Sigmoid colon (tissue), 4 donors: ENCODE measurements at regions not wholly inside any gene's neighbourhood (a gene's known extent, or its start where the extent isn't known, plus 50 kb on each side); places are given as distances from the start of the nearest gene placed in this dataset.

ENCODE experiments used
- POLR2A ChIP-seq, 2 donors: fragments of 450-650 bp; IDR thresholded peaks; one replicate each; pipeline ENCODE4 v1.6.1; 2016; ENCODE audit warnings: antibody characterized with exemption in 2 of 2, mild to moderate bottlenecking in 2 of 2, moderate library complexity in 2 of 2
- POLR2AphosphoS5 ChIP-seq, 4 donors: sonication (generic); formaldehyde crosslinking; IDR thresholded peaks; one replicate each; pipeline ENCODE4 v1.6.1; 2017; ENCODE audit warnings: antibody characterized with exemption in 4 of 4
- TF ChIP-seq, protein P1 (sequence below), 4 experiments: fragments of 450-650 bp in 3 of 4; fragments of 200-600 bp in 1 of 4; IDR thresholded peaks; one replicate each; pipeline ENCODE4 v1.5.1; 2016 to 2019; ENCODE audit warnings: antibody characterized with exemption in 4 of 4, mild to moderate bottlenecking in 3 of 4, moderate library complexity in 2 of 4

DNA sequence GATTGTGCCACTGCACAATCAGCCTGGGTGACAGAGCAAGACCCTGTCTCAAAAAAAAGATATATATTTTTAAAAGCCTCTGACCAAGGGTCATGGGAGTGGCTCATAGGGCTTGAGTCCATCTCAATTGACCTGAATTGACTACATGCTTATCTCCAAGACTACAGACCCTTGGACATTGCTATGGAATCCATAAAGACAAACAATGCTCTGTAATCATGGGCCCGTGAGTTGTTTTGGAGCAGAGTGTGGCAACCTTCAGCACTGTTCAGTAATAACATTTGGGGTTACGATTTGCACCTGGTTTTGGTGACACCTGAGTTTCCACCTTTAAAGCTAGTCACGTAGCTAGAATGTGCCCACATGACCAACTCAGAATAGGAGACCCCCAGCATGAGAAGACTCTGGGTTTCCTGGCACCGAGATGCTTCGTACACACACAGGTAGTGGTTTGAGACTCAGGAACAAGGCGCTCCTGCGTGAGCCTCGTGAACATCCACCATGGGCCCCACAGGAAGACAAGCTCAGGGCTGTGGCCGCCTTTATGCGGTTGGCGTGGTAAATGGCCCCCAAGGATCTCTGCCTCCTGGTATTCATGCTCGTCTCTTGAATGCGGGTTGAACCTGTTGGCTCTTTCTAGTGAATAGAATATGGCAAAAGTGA, 66.6 kb upstream of the RPH3AL start:
- TF ChIP-seq, protein P1, sequence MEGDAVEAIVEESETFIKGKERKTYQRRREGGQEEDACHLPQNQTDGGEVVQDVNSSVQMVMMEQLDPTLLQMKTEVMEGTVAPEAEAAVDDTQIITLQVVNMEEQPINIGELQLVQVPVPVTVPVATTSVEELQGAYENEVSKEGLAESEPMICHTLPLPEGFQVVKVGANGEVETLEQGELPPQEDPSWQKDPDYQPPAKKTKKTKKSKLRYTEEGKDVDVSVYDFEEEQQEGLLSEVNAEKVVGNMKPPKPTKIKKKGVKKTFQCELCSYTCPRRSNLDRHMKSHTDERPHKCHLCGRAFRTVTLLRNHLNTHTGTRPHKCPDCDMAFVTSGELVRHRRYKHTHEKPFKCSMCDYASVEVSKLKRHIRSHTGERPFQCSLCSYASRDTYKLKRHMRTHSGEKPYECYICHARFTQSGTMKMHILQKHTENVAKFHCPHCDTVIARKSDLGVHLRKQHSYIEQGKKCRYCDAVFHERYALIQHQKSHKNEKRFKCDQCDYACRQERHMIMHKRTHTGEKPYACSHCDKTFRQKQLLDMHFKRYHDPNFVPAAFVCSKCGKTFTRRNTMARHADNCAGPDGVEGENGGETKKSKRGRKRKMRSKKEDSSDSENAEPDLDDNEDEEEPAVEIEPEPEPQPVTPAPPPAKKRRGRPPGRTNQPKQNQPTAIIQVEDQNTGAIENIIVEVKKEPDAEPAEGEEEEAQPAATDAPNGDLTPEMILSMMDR (IDR thresholded peaks at IDR 0.05) = no peak
- TF ChIP-seq POLR2A (IDR thresholded peaks at IDR 0.05) = no peak
- TF ChIP-seq POLR2AphosphoS5 (IDR thresholded peaks at IDR 0.05) = no peak
